SK-N-SH (cell line): ENCODE measurements at regions not wholly inside any gene's neighbourhood (a gene's known extent, or its start where the extent isn't known, plus 50 kb on each side); places are given as distances from the start of the nearest gene placed in this dataset.

Source experiments
- CTCF ChIA-PET: fragments of 300-600, 350-600 bp; formaldehyde crosslinking; extraction: SDS; loops from one replicate; lab custom pipeline; 2021; lab: Yijun Ruan, JAX
- POLR2A ChIA-PET: fragments of 350-600 bp; sonication (Branson Sonifier 250); formaldehyde crosslinking; extraction: SDS; loops from one replicate; lab custom pipeline; 2020; ENCODE audit warnings: antibody characterized with exemption, inconsistent platforms; lab: Yijun Ruan, JAX
- DNase-seq: peaks from one replicate; pipeline ENCODE4 v3.0.0; 2012
- H2AFZ ChIP-seq: fragments of 200-600 bp; sonication (generic); 2 replicates; pipeline ENCODE4 v1.8.1; 2016; ENCODE audit warnings: antibody characterized with exemption, mild to moderate bottlenecking, low read depth
- H3F3A ChIP-seq: fragments of 200-600 bp; sonication (generic); replicated peaks from 2 replicates; pipeline ENCODE3; 2016; ENCODE audit warnings: antibody characterized with exemption, mild to moderate bottlenecking; ENCODE audit not compliant: insufficient read depth
- H3K27ac ChIP-seq, 2 experiments: fragments of 200-500 bp in 1 of 2; fragments of 200-600 bp in 1 of 2; sonication (Bioruptor generic) in 1 of 2; sonication (generic), shearing (Covaris generic) in 1 of 2; 2 replicates each; pipeline versions ENCODE4 v1.5.1 to v1.6.1; 2014 to 2016; ENCODE audit warnings: low read depth in 2 of 2, inconsistent platforms in 1 of 2, low read length in 1 of 2, mild to moderate bottlenecking in 1 of 2, mixed read lengths in 1 of 2
- H3K27me3 ChIP-seq: fragments of 200-600 bp; sonication (generic), shearing (Covaris generic); 2 replicates; pipeline ENCODE4 v1.6.1; 2016; ENCODE audit warnings: mixed run types; ENCODE audit not compliant: insufficient read depth
- H3K36me3 ChIP-seq, 2 experiments: fragments of 200-500 bp in 1 of 2; fragments of 200-600 bp in 1 of 2; sonication (Bioruptor generic) in 1 of 2; sonication (generic) in 1 of 2; replicated peaks in 1 of 2; 2 replicates each; pipeline versions ENCODE3 to v1.5.1; 2014 to 2016; ENCODE audit warnings: low read length in 1 of 2, mild to moderate bottlenecking in 1 of 2; ENCODE audit not compliant: insufficient read depth in 2 of 2, control insufficient read depth in 1 of 2
- H3K4me1 ChIP-seq, 2 experiments: fragments of 200-500 bp in 1 of 2; fragments of 200-600 bp in 1 of 2; sonication (Bioruptor generic) in 1 of 2; sonication (generic), shearing (Covaris generic) in 1 of 2; 2 replicates each; pipeline versions ENCODE4 v1.5.1 to v1.6.1; 2014 to 2016; ENCODE audit warnings: low read depth in 1 of 2, low read length in 1 of 2, mixed run types in 1 of 2; ENCODE audit not compliant: insufficient read depth in 2 of 2, control insufficient read depth in 1 of 2
- H3K4me2 ChIP-seq: fragments of 200-600 bp; sonication (generic), shearing (Covaris generic); 2 replicates; pipeline ENCODE4 v1.6.1; 2017; ENCODE audit warnings: mixed run types
- H3K4me3 ChIP-seq, 2 experiments: fragments of 200-500 bp in 1 of 2; fragments of 200-600 bp in 1 of 2; sonication (Bioruptor generic) in 1 of 2; sonication (generic), shearing (Covaris generic) in 1 of 2; 2 replicates each; pipeline versions ENCODE4 v1.5.1 to v1.8.1; 2014 to 2016; ENCODE audit warnings: low read depth in 2 of 2, inconsistent platforms in 1 of 2, low read length in 1 of 2, mild to moderate bottlenecking in 1 of 2, mixed read lengths in 1 of 2, moderate library complexity in 1 of 2
- H3K79me2 ChIP-seq: fragments of 200-600 bp; sonication (generic); 2 replicates; pipeline ENCODE4 v1.8.1; 2017; ENCODE audit warnings: mild to moderate bottlenecking; ENCODE audit not compliant: insufficient read depth
- H3K9ac ChIP-seq: fragments of 200-600 bp; sonication (generic); 2 replicates; pipeline ENCODE4 v1.6.1; 2017; ENCODE audit warnings: mixed run types
- H3K9me2 ChIP-seq: fragments of 200-600 bp; sonication (generic); 2 replicates; pipeline ENCODE4 v1.6.1; 2017; ENCODE audit warnings: mixed run types
- H3K9me3 ChIP-seq: fragments of 200-600 bp; sonication (generic); 2 replicates; pipeline ENCODE4 v1.6.1; 2017; ENCODE audit warnings: mixed run types, mild to moderate bottlenecking, moderate library complexity
- H4K20me1 ChIP-seq: fragments of 200-600 bp; sonication (generic); 2 replicates; pipeline ENCODE4 v1.6.1; 2017; ENCODE audit warnings: mild to moderate bottlenecking, mixed run types; ENCODE audit not compliant: insufficient read depth
- ELF1 ChIP-seq: IDR thresholded peaks from 2 replicates; pipeline ENCODE4 v1.4.0; 2012
- EP300 ChIP-seq, 2 experiments: IDR thresholded peaks; 2 replicates each; pipeline versions ENCODE4 v1.4.0 to v1.6.1; 2012; ENCODE audit warnings: borderline replicate concordance in 1 of 2, low read depth in 1 of 2, low read length in 1 of 2
- EZH2phosphoT487 ChIP-seq: fragments of 200-600 bp; sonication (generic); IDR thresholded peaks from 2 replicates; pipeline ENCODE4 v1.6.1; 2017; ENCODE audit warnings: low read depth, mixed run types, mild to moderate bottlenecking, antibody characterized with exemption, moderate library complexity, borderline replicate concordance
- FOXM1 ChIP-seq: IDR thresholded peaks from 2 replicates; pipeline ENCODE4 v1.4.0; 2012; ENCODE audit warnings: low read depth, mild to moderate bottlenecking
- JUND ChIP-seq: IDR thresholded peaks from 2 replicates; pipeline ENCODE4 v1.4.0; 2012
- MEF2A ChIP-seq: IDR thresholded peaks from 2 replicates; pipeline ENCODE4 v1.4.0; 2012; ENCODE audit warnings: low read depth, borderline replicate concordance
- MXI1 ChIP-seq: IDR thresholded peaks from 2 replicates; pipeline ENCODE4 v1.6.1; 2012; ENCODE audit warnings: mild to moderate bottlenecking, low read depth, low read length, improper control_type of control experiment
- NRF1 ChIP-seq: IDR thresholded peaks from 2 replicates; pipeline ENCODE4 v1.6.1; 2012; ENCODE audit warnings: low read depth, mild to moderate bottlenecking, low read length
- RCOR1 ChIP-seq: fragments of 150-350 bp; IDR thresholded peaks from 2 replicates; pipeline ENCODE4 v1.6.1; 2017; ENCODE audit warnings: antibody characterized with exemption, low read length
- RFX5 ChIP-seq: IDR thresholded peaks from 2 replicates; pipeline ENCODE4 v1.6.1; 2012; ENCODE audit warnings: mild to moderate bottlenecking, improper control_type of control experiment, low read length
- SMC3 ChIP-seq: IDR thresholded peaks from 2 replicates; pipeline ENCODE4 v1.6.1; 2012; ENCODE audit warnings: low read depth, low read length, improper control_type of control experiment
- TAF1 ChIP-seq: IDR thresholded peaks from 2 replicates; pipeline ENCODE4 v1.6.1; 2012; ENCODE audit warnings: low read depth, mild to moderate bottlenecking, low read length, moderate library complexity, borderline replicate concordance
- YY1 ChIP-seq: IDR thresholded peaks from 2 replicates; pipeline ENCODE4 v1.4.0; 2012; ENCODE audit warnings: low read depth, mild to moderate bottlenecking
- WGBS: methylation state at CpG from one replicate; pipeline ENCODE4 v1.1.6; 2017; ENCODE audit warnings: low lambda C conversion rate; 5-methylcytosine and 5-hydroxymethylcytosine counted together
- TF ChIP-seq, protein P1 (sequence below): IDR thresholded peaks from 2 replicates; pipeline ENCODE4 v1.4.0; 2012; ENCODE audit warnings: low read depth
- TF ChIP-seq, protein P2 (sequence below): IDR thresholded peaks from 2 replicates; pipeline ENCODE4 v1.4.0; 2012; ENCODE audit warnings: low read depth, borderline replicate concordance
- TF ChIP-seq, protein P3 (sequence below): fragments of 150-350 bp; IDR thresholded peaks from 2 replicates; pipeline ENCODE4 v1.6.1; 2016; ENCODE audit warnings: mild to moderate bottlenecking, low read depth, low read length
- TF ChIP-seq, protein P4 (sequence below): IDR thresholded peaks from 2 replicates; pipeline ENCODE4; 2012
- TF ChIP-seq, protein P5 (sequence below): fragments of 150-350 bp; IDR thresholded peaks from 2 replicates; pipeline ENCODE4 v1.6.1; 2017; ENCODE audit warnings: antibody characterized with exemption, low read length, low read depth, borderline replicate concordance
- TF ChIP-seq, protein P6 (sequence below): fragments of 200-600 bp; sonication (generic); IDR thresholded peaks from 2 replicates; pipeline ENCODE4 v1.6.1; 2017; ENCODE audit warnings: antibody characterized with exemption, mild to moderate bottlenecking, moderate library complexity

DNA sequence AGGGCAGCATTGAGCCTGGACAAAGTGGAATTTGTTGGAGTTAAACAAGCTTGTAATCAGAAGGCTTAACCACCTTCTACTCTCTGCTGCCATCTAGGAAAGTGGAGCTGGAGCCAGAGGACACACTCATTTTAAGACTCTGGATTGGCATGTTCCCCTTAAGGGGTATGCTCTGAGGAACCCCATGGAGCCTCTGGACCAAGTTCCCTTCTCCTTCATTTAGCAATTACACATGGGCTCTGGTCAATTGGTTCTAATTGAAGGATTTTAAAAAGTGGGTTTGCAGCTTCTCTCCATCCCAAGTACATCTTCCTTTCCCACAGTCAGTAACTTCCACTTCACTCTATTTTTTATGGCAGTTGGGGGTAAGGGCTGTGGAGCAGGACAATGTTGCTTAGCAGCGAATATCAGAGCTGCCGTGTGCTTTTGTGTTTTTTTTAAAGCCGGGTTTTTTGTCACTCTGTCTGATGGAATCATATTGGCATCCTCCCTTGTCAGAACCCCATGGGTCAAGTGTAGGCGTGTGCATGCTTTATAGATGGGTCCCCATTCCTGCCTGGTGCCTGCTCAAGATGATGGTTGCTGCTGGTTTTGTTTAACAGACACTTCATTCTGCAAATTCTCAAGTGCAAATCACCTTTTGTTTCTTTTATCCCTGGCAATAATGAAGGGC lies 330.7 kb upstream of the ADAMTSL1 start:
- Histone ChIP-seq H3K27me3 (no peaks in the 10 kb centered on the region; the same call in 1 of the 2 replicates), H3K9ac (no peak overlapping the region), H2AFZ (no peak overlapping the region), H3K4me3 (no peak overlapping the region), H3K4me1 (no peaks in the 10 kb centered on the region)
- TF ChIP-seq MXI1 (no peak), EP300 (IDR thresholded peaks at IDR 0.05; ENCODE audit: borderline replicate concordance in 1 of 2, low read depth in 1 of 2, low read length in 1 of 2) (no peak)
- TF ChIP-seq, protein P1, sequence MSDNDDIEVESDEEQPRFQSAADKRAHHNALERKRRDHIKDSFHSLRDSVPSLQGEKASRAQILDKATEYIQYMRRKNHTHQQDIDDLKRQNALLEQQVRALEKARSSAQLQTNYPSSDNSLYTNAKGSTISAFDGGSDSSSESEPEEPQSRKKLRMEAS: no peak
- TF ChIP-seq, all 33 proteins: peak for 0
- no peaks in the 10 kb centered on the region for H4K20me1 ChIP-seq
- DNase-seq: no peak
- H3K36me3 ChIP-seq: no peaks in the 10 kb centered on the region
- CTCF ChIA-PET: interaction anchor here (1.1 kb wide), 1 partner anchor 332 kb away, joined by 3 read pairs; no protein-coding TSS in a partner anchor
- WGBS: 0% methylated on average over 4 of the region's 4 CpGs
- POLR2A ChIA-PET: interaction anchor here (0.7 kb wide), 1 partner anchor 400 kb away, joined by 3 read pairs; no protein-coding TSS in a partner anchor
- no peaks in the 10 kb centered on the region for H3F3A ChIP-seq
- H3K4me2 ChIP-seq: no peak overlapping the region
- no peaks in the 10 kb centered on the region for H3K9me2 ChIP-seq
- no peaks in the 10 kb centered on the region for H3K79me2 ChIP-seq
- H3K27ac ChIP-seq: no peak overlapping the region
- H3K9me3 ChIP-seq: no peaks in the 10 kb centered on the region

DNA sequence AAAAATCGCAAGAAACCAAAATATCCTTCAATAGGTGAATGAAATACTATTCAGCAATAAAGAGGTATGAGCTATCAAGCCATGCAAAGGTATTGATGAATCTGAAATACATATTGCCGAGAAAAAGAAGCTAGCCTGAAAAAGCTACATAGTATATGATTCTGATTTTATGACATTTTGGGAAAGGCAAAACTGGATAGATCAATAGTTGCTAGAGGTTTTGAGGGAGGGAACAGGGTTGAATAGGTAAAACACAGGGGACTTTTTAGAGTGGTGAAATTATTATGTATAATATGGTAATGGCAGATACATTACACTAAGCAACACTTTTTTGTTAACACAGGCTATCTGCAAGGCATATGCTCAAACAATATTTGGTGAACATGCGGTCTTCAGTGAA lies 327.6 kb upstream of the ADAMTSL1 start:
- Histone ChIP-seq H3K9me2 (no peaks in the 10 kb centered on the region), H3K79me2 (no peaks in the 10 kb centered on the region), H3K4me3 (no peak overlapping the region), H3F3A (no peaks in the 10 kb centered on the region), H3K27me3 (no peaks in the 10 kb centered on the region; the same call in 1 of the 2 replicates), H3K4me1 (no peaks in the 10 kb centered on the region), H3K9ac (no peak overlapping the region), H3K9me3 (no peaks in the 10 kb centered on the region), H3K36me3 (no peaks in the 10 kb centered on the region), H4K20me1 (no peaks in the 10 kb centered on the region), H3K27ac (no peak overlapping the region), H3K4me2 (no peak overlapping the region), H2AFZ (no peak overlapping the region)
- TF ChIP-seq TAF1 (no peak), FOXM1 (no peak), EP300 (IDR thresholded peaks at IDR 0.05; ENCODE audit: borderline replicate concordance in 1 of 2, low read depth in 1 of 2, low read length in 1 of 2) (no peak), YY1 (no peak), ELF1 (no peak), RCOR1 (no peak), JUND (no peak), NRF1 (no peak), RFX5 (no peak), SMC3 (no peak), MEF2A (no peak), EZH2phosphoT487 (no peak)
- TF ChIP-seq, protein P2, sequence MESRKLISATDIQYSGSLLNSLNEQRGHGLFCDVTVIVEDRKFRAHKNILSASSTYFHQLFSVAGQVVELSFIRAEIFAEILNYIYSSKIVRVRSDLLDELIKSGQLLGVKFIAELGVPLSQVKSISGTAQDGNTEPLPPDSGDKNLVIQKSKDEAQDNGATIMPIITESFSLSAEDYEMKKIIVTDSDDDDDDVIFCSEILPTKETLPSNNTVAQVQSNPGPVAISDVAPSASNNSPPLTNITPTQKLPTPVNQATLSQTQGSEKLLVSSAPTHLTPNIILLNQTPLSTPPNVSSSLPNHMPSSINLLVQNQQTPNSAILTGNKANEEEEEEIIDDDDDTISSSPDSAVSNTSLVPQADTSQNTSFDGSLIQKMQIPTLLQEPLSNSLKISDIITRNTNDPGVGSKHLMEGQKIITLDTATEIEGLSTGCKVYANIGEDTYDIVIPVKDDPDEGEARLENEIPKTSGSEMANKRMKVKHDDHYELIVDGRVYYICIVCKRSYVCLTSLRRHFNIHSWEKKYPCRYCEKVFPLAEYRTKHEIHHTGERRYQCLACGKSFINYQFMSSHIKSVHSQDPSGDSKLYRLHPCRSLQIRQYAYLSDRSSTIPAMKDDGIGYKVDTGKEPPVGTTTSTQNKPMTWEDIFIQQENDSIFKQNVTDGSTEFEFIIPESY: no peak
- TF ChIP-seq, protein P3, sequence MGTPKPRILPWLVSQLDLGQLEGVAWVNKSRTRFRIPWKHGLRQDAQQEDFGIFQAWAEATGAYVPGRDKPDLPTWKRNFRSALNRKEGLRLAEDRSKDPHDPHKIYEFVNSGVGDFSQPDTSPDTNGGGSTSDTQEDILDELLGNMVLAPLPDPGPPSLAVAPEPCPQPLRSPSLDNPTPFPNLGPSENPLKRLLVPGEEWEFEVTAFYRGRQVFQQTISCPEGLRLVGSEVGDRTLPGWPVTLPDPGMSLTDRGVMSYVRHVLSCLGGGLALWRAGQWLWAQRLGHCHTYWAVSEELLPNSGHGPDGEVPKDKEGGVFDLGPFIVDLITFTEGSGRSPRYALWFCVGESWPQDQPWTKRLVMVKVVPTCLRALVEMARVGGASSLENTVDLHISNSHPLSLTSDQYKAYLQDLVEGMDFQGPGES: no peak
- TF ChIP-seq, protein P4, sequence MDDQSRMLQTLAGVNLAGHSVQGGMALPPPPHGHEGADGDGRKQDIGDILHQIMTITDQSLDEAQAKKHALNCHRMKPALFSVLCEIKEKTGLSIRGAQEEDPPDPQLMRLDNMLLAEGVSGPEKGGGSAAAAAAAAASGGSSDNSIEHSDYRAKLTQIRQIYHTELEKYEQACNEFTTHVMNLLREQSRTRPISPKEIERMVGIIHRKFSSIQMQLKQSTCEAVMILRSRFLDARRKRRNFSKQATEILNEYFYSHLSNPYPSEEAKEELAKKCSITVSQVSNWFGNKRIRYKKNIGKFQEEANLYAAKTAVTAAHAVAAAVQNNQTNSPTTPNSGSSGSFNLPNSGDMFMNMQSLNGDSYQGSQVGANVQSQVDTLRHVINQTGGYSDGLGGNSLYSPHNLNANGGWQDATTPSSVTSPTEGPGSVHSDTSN: no peak
- TF ChIP-seq, protein P5, sequence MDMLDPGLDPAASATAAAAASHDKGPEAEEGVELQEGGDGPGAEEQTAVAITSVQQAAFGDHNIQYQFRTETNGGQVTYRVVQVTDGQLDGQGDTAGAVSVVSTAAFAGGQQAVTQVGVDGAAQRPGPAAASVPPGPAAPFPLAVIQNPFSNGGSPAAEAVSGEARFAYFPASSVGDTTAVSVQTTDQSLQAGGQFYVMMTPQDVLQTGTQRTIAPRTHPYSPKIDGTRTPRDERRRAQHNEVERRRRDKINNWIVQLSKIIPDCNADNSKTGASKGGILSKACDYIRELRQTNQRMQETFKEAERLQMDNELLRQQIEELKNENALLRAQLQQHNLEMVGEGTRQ: no peak
- TF ChIP-seq, protein P1: no peak
- TF ChIP-seq, protein P6, sequence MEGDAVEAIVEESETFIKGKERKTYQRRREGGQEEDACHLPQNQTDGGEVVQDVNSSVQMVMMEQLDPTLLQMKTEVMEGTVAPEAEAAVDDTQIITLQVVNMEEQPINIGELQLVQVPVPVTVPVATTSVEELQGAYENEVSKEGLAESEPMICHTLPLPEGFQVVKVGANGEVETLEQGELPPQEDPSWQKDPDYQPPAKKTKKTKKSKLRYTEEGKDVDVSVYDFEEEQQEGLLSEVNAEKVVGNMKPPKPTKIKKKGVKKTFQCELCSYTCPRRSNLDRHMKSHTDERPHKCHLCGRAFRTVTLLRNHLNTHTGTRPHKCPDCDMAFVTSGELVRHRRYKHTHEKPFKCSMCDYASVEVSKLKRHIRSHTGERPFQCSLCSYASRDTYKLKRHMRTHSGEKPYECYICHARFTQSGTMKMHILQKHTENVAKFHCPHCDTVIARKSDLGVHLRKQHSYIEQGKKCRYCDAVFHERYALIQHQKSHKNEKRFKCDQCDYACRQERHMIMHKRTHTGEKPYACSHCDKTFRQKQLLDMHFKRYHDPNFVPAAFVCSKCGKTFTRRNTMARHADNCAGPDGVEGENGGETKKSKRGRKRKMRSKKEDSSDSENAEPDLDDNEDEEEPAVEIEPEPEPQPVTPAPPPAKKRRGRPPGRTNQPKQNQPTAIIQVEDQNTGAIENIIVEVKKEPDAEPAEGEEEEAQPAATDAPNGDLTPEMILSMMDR: no peak
- 5% methylated on average over 3 of the region's 3 CpGs for WGBS
- DNase-seq: no peak
- POLR2A ChIA-PET: no interaction called here
- CTCF ChIA-PET: no interaction called here
